IMR-90 (cell line): ENCODE measurements at regions not wholly inside any gene's neighbourhood (a gene's known extent, or its start where the extent isn't known, plus 50 kb on each side); places are given as distances from the start of the nearest gene placed in this dataset.

Source experiments
- ATAC-seq: fragments of 200-7000 bp; cut with Tn5 transposase; 2 replicates; pipeline ENCODE4 v1.9.1; 2020; ENCODE audit warnings: low read depth, mild to moderate bottlenecking, moderate library complexity
- BruUV-seq: library from RNA; stranded (reverse); fragments of 400-500 nt; replicated peaks from 2 replicates; lab custom pipeline; 2021; lab: Mats Ljungman, UMichigan
- CTCF ChIA-PET: fragments of 300-600 bp; formaldehyde crosslinking; extraction: SDS; loops from one replicate; lab custom pipeline; 2021; ENCODE audit warnings: antibody characterized with exemption; lab: Yijun Ruan, JAX
- POLR2A ChIA-PET: fragments of 300-600 bp; sonication (Branson Sonifier 250); formaldehyde crosslinking; loops from one replicate; lab custom pipeline; 2022; ENCODE audit warnings: antibody characterized with exemption; ENCODE audit not compliant: unreplicated experiment; lab: Charles Lee
- DNase-seq: peaks from one replicate; pipeline ENCODE4 v3.0.0; 2013
- H2AFZ ChIP-seq: replicated peaks from 2 replicates; pipeline ENCODE3; 2013; ENCODE audit warnings: low read length, mild to moderate bottlenecking; ENCODE audit not compliant: poor library complexity
- H2AK5ac ChIP-seq: 2 replicates; pipeline ENCODE4 v1.6.1; 2013; ENCODE audit warnings: low read depth, low read length, inconsistent platforms
- H2AK9ac ChIP-seq: replicated peaks from 2 replicates; pipeline ENCODE3; 2013; ENCODE audit warnings: mild to moderate bottlenecking, low read depth, low read length, moderate library complexity; ENCODE audit not compliant: poor library complexity
- H2BK120ac ChIP-seq: 2 replicates; pipeline ENCODE4 v1.6.1; 2013; ENCODE audit warnings: low read depth, low read length, inconsistent platforms
- H2BK15ac ChIP-seq: 3 replicates; pipeline ENCODE4 v1.6.1; 2013; ENCODE audit warnings: low read depth, low read length, inconsistent platforms
- H2BK20ac ChIP-seq: 2 replicates; pipeline ENCODE4 v1.6.1; 2013; ENCODE audit warnings: low read depth, mild to moderate bottlenecking, inconsistent platforms, low read length, moderate library complexity
- H2BK5ac ChIP-seq: 2 replicates; pipeline ENCODE4 v1.6.1; 2013; ENCODE audit warnings: mild to moderate bottlenecking, low read depth, low read length, inconsistent platforms; ENCODE audit not compliant: poor library complexity, severe bottlenecking
- H3K14ac ChIP-seq: replicated peaks from 2 replicates; pipeline ENCODE4 v1.6.1; 2013; ENCODE audit warnings: low read depth, low read length, inconsistent platforms
- H3K18ac ChIP-seq: 2 replicates; pipeline ENCODE4 v1.6.1; 2013; ENCODE audit warnings: low read depth, low read length, control low read depth
- H3K23ac ChIP-seq: 2 replicates; pipeline ENCODE4 v1.6.1; 2013; ENCODE audit warnings: low read depth, low read length, inconsistent platforms
- H3K27ac ChIP-seq: 2 replicates; pipeline ENCODE4 v1.5.1; 2013; ENCODE audit warnings: mild to moderate bottlenecking, control low read depth, low read length; ENCODE audit not compliant: insufficient read depth
- H3K27me3 ChIP-seq: 2 replicates; pipeline ENCODE4 v1.6.1; 2013; ENCODE audit warnings: low read length; ENCODE audit not compliant: control insufficient read depth, insufficient read depth
- H3K36me3 ChIP-seq: 2 replicates; pipeline ENCODE4 v1.6.1; 2013; ENCODE audit warnings: low read length, mixed read lengths; ENCODE audit not compliant: control insufficient read depth, insufficient read depth
- H3K4ac ChIP-seq: 2 replicates; pipeline ENCODE4 v1.6.1; 2013; ENCODE audit warnings: low read depth, low read length, inconsistent platforms
- H3K4me1 ChIP-seq: 2 replicates; pipeline ENCODE4 v1.6.1; 2013; ENCODE audit warnings: low read length, mixed read lengths; ENCODE audit not compliant: control insufficient read depth, insufficient read depth
- H3K4me2 ChIP-seq: 2 replicates; pipeline ENCODE4 v1.6.1; 2013; ENCODE audit warnings: low read depth, mild to moderate bottlenecking, control low read depth, low read length, moderate library complexity
- H3K4me3 ChIP-seq: 2 replicates; pipeline ENCODE4 v1.5.1; 2013; ENCODE audit warnings: low read depth, mild to moderate bottlenecking, control low read depth, low read length, moderate library complexity; ENCODE audit not compliant: insufficient read depth
- H3K56ac ChIP-seq: 2 replicates; pipeline ENCODE4 v1.6.1; 2013; ENCODE audit warnings: low read length, inconsistent platforms; ENCODE audit not compliant: insufficient read depth; ENCODE audit errors: extremely low read depth
- H3K79me1 ChIP-seq, 2 experiments: 2 replicates each; pipeline ENCODE4 v1.6.1; 2013; ENCODE audit warnings: low read length in 2 of 2, inconsistent platforms in 1 of 2, low read depth in 1 of 2
- H3K9ac ChIP-seq: 2 replicates; pipeline ENCODE4 v1.6.1; 2013; ENCODE audit warnings: low read depth, low read length, control low read depth
- H3K9me1 ChIP-seq: 2 replicates; pipeline ENCODE4 v1.6.1; 2013; ENCODE audit warnings: low read length, inconsistent platforms; ENCODE audit not compliant: insufficient read depth
- H3K9me3 ChIP-seq: 2 replicates; pipeline ENCODE4 v1.6.1; 2013; ENCODE audit warnings: low read length; ENCODE audit not compliant: control insufficient read depth, insufficient read depth
- H4K20me1 ChIP-seq: 2 replicates; pipeline ENCODE4 v1.6.1; 2013; ENCODE audit warnings: low read length, inconsistent platforms; ENCODE audit not compliant: insufficient read depth
- H4K5ac ChIP-seq: 2 replicates; pipeline ENCODE4 v1.6.1; 2013; ENCODE audit warnings: mild to moderate bottlenecking, low read depth, low read length, control low read depth
- H4K8ac ChIP-seq, 2 experiments: 2 replicates each; pipeline ENCODE4 v1.6.1; 2013; ENCODE audit warnings: low read depth in 2 of 2, low read length in 2 of 2, control low read depth in 1 of 2, inconsistent platforms in 1 of 2
- H4K91ac ChIP-seq: 2 replicates; pipeline ENCODE4 v1.6.1; 2013; ENCODE audit warnings: low read depth, low read length, inconsistent platforms; ENCODE audit not compliant: insufficient read depth
- BHLHE40 ChIP-seq: fragments of 150-350 bp; IDR thresholded peaks from 2 replicates; pipeline ENCODE4 v1.6.1; 2016; ENCODE audit warnings: mild to moderate bottlenecking, low read depth, low read length
- CEBPB ChIP-seq: IDR thresholded peaks from 2 replicates; pipeline ENCODE4 v1.6.1; 2012; ENCODE audit warnings: low read depth, low read length, improper control_type of control experiment
- CHD1 ChIP-seq: IDR thresholded peaks from 2 replicates; pipeline ENCODE4 v1.6.1; 2012; ENCODE audit warnings: low read depth, low read length, improper control_type of control experiment
- FOS ChIP-seq: fragments of 150-350 bp; IDR thresholded peaks from 2 replicates; pipeline ENCODE4 v1.6.1; 2016; ENCODE audit warnings: low read depth, low read length
- MAFK ChIP-seq: IDR thresholded peaks from 2 replicates; pipeline ENCODE4 v1.6.1; 2012; ENCODE audit warnings: low read depth, low read length, improper control_type of control experiment
- MAZ ChIP-seq: IDR thresholded peaks from 2 replicates; pipeline ENCODE4 v1.6.1; 2012; ENCODE audit warnings: low read depth, mild to moderate bottlenecking, low read length, improper control_type of control experiment, moderate library complexity, borderline replicate concordance
- MXI1 ChIP-seq: IDR thresholded peaks from 2 replicates; pipeline ENCODE4 v1.6.1; 2012; ENCODE audit warnings: low read depth, mild to moderate bottlenecking, low read length, moderate library complexity, borderline replicate concordance
- NFE2L2 ChIP-seq: fragments of 150-350 bp; IDR thresholded peaks from 2 replicates; pipeline ENCODE4 v1.6.1; 2016; ENCODE audit warnings: low read depth, mild to moderate bottlenecking, low read length
- POLR2A ChIP-seq: IDR thresholded peaks from 2 replicates; pipeline ENCODE4 v1.6.1; 2012; ENCODE audit warnings: mild to moderate bottlenecking, low read depth, low read length
- RAD21 ChIP-seq: IDR thresholded peaks from 2 replicates; pipeline ENCODE4 v1.6.1; 2012; ENCODE audit warnings: low read length, improper control_type of control experiment
- RCOR1 ChIP-seq: IDR thresholded peaks from 2 replicates; pipeline ENCODE4 v1.6.1; 2012; ENCODE audit warnings: mild to moderate bottlenecking, low read length, improper control_type of control experiment; ENCODE audit not compliant: insufficient replicate concordance
- RFX5 ChIP-seq: IDR thresholded peaks from 2 replicates; pipeline ENCODE4 v1.8.0; 2012; ENCODE audit warnings: low read depth, mild to moderate bottlenecking, low read length, moderate library complexity
- SMC3 ChIP-seq: fragments of 150-350 bp; IDR thresholded peaks from 2 replicates; pipeline ENCODE4 v1.6.1; 2016; ENCODE audit warnings: low read depth, mild to moderate bottlenecking, antibody characterized with exemption, low read length, moderate library complexity
- WGBS, 2 experiments: methylation state at CpG; one replicate each; pipeline versions ENCODE4 v1.1.5 to v1.1.7; 2013; ENCODE audit warnings: missing lambda C conversion rate in 2 of 2; ENCODE audit not compliant: insufficient read length in 1 of 2; ENCODE audit errors: extremely low coverage in 2 of 2; 5-methylcytosine and 5-hydroxymethylcytosine counted together
- dilution Hi-C: fragments of 300-500 bp; cut with HindIII; formaldehyde crosslinking; loops from one replicate; pipeline ENCODE4 v1.14.3; 2018; ENCODE audit warnings: low sequenced_read_pairs; ENCODE audit not compliant: unreplicated experiment
- in situ Hi-C: fragments of 300-500 bp; cut with MboI; formaldehyde crosslinking; loops from 3 replicates; pipeline ENCODE4 v1.14.3; 2019; ENCODE audit warnings: low sequenced_read_pairs, inconsistent platforms, mixed read lengths
- intact Hi-C: fragments of 100-400 bp; cut with micrococcal nuclease; formaldehyde crosslinking; loops from 2 replicates; pipeline ENCODE4 v1.10.0; 2022
- TF ChIP-seq, protein P1 (sequence below): fragments of 150-350 bp; IDR thresholded peaks from 2 replicates; pipeline ENCODE4 v1.6.1; 2017; ENCODE audit warnings: mild to moderate bottlenecking, antibody characterized with exemption, low read length, low read depth
- TF ChIP-seq, protein P2 (sequence below): conservative IDR thresholded peaks from 2 replicates; pipeline ENCODE4 v1.5.1; 2012; ENCODE audit warnings: mild to moderate bottlenecking, low read depth, low read length, improper control_type of control experiment
- TF ChIP-seq, protein P3 (sequence below): fragments of 150-350 bp; IDR thresholded peaks from 2 replicates; pipeline ENCODE4 v1.6.1; 2016; ENCODE audit warnings: low read depth, mild to moderate bottlenecking, low read length, moderate library complexity, borderline replicate concordance

DNA sequence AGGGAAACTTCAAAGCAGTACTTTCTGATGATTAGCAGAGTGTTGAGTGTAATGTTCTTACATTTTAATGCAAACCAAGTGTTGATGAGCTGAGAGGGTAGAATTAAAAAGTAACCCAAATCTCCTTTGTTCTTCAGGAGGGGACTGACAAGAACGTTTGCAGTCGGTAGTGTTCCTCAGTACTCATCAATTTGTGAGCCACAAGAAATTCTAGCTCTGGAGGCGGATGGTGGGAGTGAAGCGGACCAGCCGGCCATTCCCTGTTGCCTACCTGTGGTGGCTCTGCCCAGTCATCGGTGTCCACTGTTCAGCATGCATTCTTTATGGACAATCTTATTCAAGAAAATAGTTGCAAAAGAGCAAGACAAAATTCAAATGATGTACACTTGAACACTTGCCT lies 438.6 kb upstream of the POU3F3 start:
- no peaks in the 10 kb centered on the region for H3K9me1 ChIP-seq
- ATAC-seq (no peak), DNase-seq (no peak)
- no peak overlapping the region for H2BK20ac ChIP-seq
- no peaks in the 10 kb centered on the region for H3K27me3 ChIP-seq
- H4K8ac ChIP-seq: no peak overlapping the region
- H4K20me1 ChIP-seq: no peaks in the 10 kb centered on the region
- H2BK15ac ChIP-seq: no peak overlapping the region
- no peak for TF ChIP-seq RAD21
- TF ChIP-seq FOS: no peak
- TF ChIP-seq, protein P1, sequence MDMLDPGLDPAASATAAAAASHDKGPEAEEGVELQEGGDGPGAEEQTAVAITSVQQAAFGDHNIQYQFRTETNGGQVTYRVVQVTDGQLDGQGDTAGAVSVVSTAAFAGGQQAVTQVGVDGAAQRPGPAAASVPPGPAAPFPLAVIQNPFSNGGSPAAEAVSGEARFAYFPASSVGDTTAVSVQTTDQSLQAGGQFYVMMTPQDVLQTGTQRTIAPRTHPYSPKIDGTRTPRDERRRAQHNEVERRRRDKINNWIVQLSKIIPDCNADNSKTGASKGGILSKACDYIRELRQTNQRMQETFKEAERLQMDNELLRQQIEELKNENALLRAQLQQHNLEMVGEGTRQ: no peak
- no peak for TF ChIP-seq BHLHE40
- no peak for TF ChIP-seq MAZ
- no peak for TF ChIP-seq CEBPB
- no peak for TF ChIP-seq RFX5
- TF ChIP-seq MXI1: no peak
- TF ChIP-seq RCOR1: no peak
- TF ChIP-seq POLR2A: no peak
- TF ChIP-seq NFE2L2: no peak
- no peak for TF ChIP-seq SMC3
- TF ChIP-seq, protein P2, sequence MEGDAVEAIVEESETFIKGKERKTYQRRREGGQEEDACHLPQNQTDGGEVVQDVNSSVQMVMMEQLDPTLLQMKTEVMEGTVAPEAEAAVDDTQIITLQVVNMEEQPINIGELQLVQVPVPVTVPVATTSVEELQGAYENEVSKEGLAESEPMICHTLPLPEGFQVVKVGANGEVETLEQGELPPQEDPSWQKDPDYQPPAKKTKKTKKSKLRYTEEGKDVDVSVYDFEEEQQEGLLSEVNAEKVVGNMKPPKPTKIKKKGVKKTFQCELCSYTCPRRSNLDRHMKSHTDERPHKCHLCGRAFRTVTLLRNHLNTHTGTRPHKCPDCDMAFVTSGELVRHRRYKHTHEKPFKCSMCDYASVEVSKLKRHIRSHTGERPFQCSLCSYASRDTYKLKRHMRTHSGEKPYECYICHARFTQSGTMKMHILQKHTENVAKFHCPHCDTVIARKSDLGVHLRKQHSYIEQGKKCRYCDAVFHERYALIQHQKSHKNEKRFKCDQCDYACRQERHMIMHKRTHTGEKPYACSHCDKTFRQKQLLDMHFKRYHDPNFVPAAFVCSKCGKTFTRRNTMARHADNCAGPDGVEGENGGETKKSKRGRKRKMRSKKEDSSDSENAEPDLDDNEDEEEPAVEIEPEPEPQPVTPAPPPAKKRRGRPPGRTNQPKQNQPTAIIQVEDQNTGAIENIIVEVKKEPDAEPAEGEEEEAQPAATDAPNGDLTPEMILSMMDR: no peak
- no peak for TF ChIP-seq MAFK
- TF ChIP-seq, protein P3, sequence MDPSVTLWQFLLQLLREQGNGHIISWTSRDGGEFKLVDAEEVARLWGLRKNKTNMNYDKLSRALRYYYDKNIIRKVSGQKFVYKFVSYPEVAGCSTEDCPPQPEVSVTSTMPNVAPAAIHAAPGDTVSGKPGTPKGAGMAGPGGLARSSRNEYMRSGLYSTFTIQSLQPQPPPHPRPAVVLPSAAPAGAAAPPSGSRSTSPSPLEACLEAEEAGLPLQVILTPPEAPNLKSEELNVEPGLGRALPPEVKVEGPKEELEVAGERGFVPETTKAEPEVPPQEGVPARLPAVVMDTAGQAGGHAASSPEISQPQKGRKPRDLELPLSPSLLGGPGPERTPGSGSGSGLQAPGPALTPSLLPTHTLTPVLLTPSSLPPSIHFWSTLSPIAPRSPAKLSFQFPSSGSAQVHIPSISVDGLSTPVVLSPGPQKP: no peak
- no peak for TF ChIP-seq CHD1
- H3K9ac ChIP-seq: no peak overlapping the region
- ChIA-PET POLR2A (no interaction called here), CTCF (no interaction called here)
- no CpG with 5 or more reads among the region's 6 CpGs for WGBS, 2 experiments
- H3K36me3 ChIP-seq: no peaks in the 10 kb centered on the region
- intact Hi-C loops: no loop called here
- H3K4ac ChIP-seq: no peak overlapping the region
- no peak overlapping the region for H3K14ac ChIP-seq
- no TSS peak for BruUV-seq
- H2AK5ac ChIP-seq: no peak overlapping the region
- no peak overlapping the region for H3K56ac ChIP-seq
- no peaks in the 10 kb centered on the region for H3K79me1 ChIP-seq
- H2AK9ac ChIP-seq: no peak overlapping the region
- peaks cover 5% of the 10 kb centered on the region; the same call in 1 of the 2 replicates for H3K9me3 ChIP-seq
- H2BK120ac ChIP-seq: no peak overlapping the region
- dilution Hi-C loops: no loop called here
- H2BK5ac ChIP-seq: no peak overlapping the region
- no peak overlapping the region for H3K27ac ChIP-seq
- no peak overlapping the region for H4K91ac ChIP-seq
- H4K5ac ChIP-seq: no peak overlapping the region
- H2AFZ ChIP-seq: no peak overlapping the region
- H3K4me3 ChIP-seq: no peak overlapping the region
- H3K23ac ChIP-seq: no peak overlapping the region
- H3K4me2 ChIP-seq: no peak overlapping the region
- H3K4me1 ChIP-seq: no peaks in the 10 kb centered on the region
- in situ Hi-C loops: no loop called here
- H3K18ac ChIP-seq: no peak overlapping the region
